B cell (primary cell): ENCODE measurements at regions not wholly inside any gene's neighbourhood (a gene's known extent, or its start where the extent isn't known, plus 50 kb on each side); places are given as distances from the start of the nearest gene placed in this dataset.

Experiments
- EZH2 ChIP-seq: IDR thresholded peaks from 2 replicates; pipeline ENCODE4 v1.6.1; 2012; ENCODE audit warnings: borderline replicate concordance, low read depth, mild to moderate bottlenecking, moderate library complexity, low read length; ENCODE audit not compliant: insufficient read depth, poor library complexity, severe bottlenecking
- TF ChIP-seq, protein P1 (sequence below): fragments of 200-600 bp; IDR thresholded peaks from one replicate; pipeline ENCODE4 v1.8.0; 2022; ENCODE audit warnings: antibody characterized with exemption, mild to moderate bottlenecking

DNA sequence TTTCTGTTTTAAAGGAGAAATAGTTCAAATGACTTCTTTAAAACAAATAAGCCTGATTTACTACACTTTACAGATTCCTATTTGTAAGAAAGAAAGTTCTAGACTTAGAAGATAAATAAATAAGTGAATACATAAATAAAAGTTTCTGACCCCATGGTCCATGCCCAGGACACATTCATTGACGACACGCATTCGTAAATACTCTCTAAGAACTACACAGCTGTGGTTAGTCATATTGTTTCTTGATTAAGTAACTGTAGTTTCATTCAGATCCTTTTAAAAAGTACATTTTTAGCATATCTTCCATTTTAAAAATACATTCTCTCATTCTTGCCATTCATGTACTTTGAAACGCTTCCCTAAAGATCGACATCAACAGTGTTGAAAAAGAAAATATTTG lies 497.4 kb downstream of the SETD4 start:
- TF ChIP-seq, protein P1, sequence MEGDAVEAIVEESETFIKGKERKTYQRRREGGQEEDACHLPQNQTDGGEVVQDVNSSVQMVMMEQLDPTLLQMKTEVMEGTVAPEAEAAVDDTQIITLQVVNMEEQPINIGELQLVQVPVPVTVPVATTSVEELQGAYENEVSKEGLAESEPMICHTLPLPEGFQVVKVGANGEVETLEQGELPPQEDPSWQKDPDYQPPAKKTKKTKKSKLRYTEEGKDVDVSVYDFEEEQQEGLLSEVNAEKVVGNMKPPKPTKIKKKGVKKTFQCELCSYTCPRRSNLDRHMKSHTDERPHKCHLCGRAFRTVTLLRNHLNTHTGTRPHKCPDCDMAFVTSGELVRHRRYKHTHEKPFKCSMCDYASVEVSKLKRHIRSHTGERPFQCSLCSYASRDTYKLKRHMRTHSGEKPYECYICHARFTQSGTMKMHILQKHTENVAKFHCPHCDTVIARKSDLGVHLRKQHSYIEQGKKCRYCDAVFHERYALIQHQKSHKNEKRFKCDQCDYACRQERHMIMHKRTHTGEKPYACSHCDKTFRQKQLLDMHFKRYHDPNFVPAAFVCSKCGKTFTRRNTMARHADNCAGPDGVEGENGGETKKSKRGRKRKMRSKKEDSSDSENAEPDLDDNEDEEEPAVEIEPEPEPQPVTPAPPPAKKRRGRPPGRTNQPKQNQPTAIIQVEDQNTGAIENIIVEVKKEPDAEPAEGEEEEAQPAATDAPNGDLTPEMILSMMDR, result no peak
- no peak for TF ChIP-seq EZH2
